Head of caudate nucleus (tissue), 42 donors: ENCODE measurements at regions not wholly inside any gene's neighbourhood (a gene's known extent, or its start where the extent isn't known, plus 50 kb on each side); places are given as distances from the start of the nearest gene placed in this dataset.

Experiments
- DNase-seq, 42 donors: peaks; one replicate each; pipeline versions ENCODE4 v3.0.0 to v3.0.0-alpha.2; 2020 to 2021; ENCODE audit warnings: mixed read lengths in 7 of 42
- intact Hi-C: fragments of 100-400 bp; cut with DNase I; formaldehyde crosslinking; loops from one replicate; pipeline ENCODE4 v1.15.0; 2022

DNA sequence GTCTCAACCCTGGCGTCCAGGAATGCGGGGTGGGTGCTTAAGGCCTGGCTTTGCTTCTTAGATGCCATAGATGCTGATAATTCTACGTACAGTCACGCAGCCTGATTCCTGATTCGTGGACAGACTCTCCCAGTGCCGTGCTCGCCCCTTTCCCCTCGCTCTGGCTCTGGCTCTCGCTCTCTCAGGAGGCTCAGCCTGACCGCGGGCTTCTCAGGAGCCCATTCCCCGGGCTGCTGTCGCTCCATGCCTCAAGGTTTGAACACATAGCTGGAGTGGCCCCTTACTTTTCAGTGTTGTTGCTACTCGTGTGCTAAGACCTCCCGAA is 59.2 kb upstream of the ZC4H2 start:
- intact Hi-C loops = no loop called here
- peak in 33 of 42 donors; percentile 4 to 52 (median 23) for DNase-seq

DNA sequence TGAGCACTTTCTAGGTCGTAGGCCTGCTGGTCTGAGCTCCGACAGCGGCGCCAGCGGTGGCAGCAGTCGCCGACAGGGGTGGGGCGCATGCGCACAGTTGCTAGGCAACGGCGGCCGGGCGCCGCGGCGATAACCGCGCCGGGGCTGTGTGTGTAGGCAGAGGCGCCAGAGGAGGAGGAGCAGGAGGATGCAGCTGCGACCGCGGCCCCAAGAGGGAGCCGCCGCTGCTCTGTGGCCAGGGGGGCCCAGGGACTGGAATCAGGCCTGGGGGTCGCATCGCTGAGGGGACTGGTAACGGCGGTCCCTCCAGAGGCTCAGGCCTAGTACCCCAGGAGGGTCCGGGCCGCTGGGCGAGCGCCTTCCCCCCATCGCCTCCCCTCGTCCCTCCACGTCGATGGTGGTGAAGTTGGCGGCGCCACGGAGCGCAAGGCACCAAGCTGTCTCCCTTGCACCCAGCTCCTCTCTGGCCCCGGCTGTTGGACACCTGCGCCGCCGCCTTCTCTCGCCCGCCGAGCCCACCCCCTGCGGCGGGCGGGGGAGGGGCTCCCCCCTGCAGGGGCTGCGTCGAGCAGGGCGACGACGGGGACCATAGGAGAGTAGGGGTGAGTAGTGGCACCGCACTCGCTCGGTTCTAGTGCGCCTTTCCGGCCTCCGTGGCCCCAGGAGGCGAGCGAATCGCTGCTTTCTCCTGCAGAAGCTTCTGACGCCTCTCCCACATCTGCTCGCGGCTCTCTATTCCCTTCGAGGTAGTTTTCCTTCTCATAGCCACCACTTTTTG is 58.6 kb upstream of the ZC4H2 start, which contains the start of gene ZC3H12B:
ZC3H12B (plus strand) TSS at position 159 of the 778 bp plus-strand sequence.
- DNase-seq = peak; percentile 57 to 92 (median 84)
- intact Hi-C loops = no loop called here

DNA sequence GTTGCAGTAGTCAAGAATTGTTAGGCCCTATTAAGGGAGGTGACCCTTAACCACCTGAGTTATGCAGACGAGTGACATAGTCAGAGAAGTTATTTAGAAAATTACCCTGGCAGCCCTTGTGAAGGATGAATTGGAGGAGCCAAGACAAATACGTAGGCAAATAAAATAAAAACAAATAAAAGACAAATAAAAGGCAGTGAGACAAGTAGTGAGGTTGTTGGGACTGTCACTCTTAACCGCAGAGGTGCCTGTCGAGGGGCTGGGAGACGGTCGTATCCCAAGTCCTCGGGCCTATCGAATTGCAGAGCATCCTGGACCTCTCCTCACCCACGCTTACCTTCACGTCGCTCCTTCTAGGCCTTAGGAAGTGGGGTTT is 58.0 kb upstream of the ZC4H2 start:
- DNase-seq = no peak
- intact Hi-C loops = no loop called here
